Lower leg skin (tissue), 3 donors: ENCODE measurements at regions not wholly inside any gene's neighbourhood (a gene's known extent, or its start where the extent isn't known, plus 50 kb on each side); places are given as distances from the start of the nearest gene placed in this dataset.

Experiments used
- CTCF ChIP-seq, 3 donors: fragments of 450-650 bp; IDR thresholded peaks; one replicate each; pipeline ENCODE4 v1.5.1; 2016; ENCODE audit warnings: antibody characterized with exemption in 3 of 3, mild to moderate bottlenecking in 3 of 3, moderate library complexity in 2 of 3
- POLR2A ChIP-seq, 2 donors: fragments of 450-650 bp; IDR thresholded peaks; one replicate each; pipeline ENCODE4 v1.6.1; 2016 to 2017; ENCODE audit warnings: antibody characterized with exemption in 2 of 2, mild to moderate bottlenecking in 1 of 2, moderate library complexity in 1 of 2

- TF ChIP-seq CTCF (IDR thresholded peaks at IDR 0.05) = no peak
- no peak for TF ChIP-seq POLR2A (IDR thresholded peaks at IDR 0.05)
These were observed 208.0 kb upstream of the ANKH start for GRCh38 chr5:15079566-15079965.
